Peyer's patch (tissue), 4 donors: ENCODE measurements at regions not wholly inside any gene's neighbourhood (a gene's known extent, or its start where the extent isn't known, plus 50 kb on each side); places are given as distances from the start of the nearest gene placed in this dataset.

ENCODE experiments used
- CTCF ChIP-seq, 6 experiments: fragments of 450-650 bp in 4 of 6; fragments of 200-600 bp in 2 of 6; sonication (generic) in 1 of 6; IDR thresholded peaks; one replicate each; pipeline ENCODE4 v1.5.1; 2017 to 2019; ENCODE audit warnings: antibody characterized with exemption in 6 of 6, mild to moderate bottlenecking in 3 of 6, moderate library complexity in 1 of 6
- POLR2A ChIP-seq, 2 donors: fragments of 450-650 bp; IDR thresholded peaks; one replicate each; pipeline ENCODE4 v1.5.1; 2017; ENCODE audit warnings: antibody characterized with exemption in 2 of 2, mild to moderate bottlenecking in 2 of 2, moderate library complexity in 2 of 2

- no peak for TF ChIP-seq POLR2A (IDR thresholded peaks at IDR 0.05)
- TF ChIP-seq CTCF (IDR thresholded peaks at IDR 0.05): no peak
These were observed 232.8 kb upstream of the EXOC2 start for GRCh38 chr6:925656-926213.
